ENCODE measurements at regions not wholly inside any gene's neighbourhood (a gene's known extent, or its start where the extent isn't known, plus 50 kb on each side); places are given as distances from the start of the nearest gene placed in this dataset.

- H3K4me1 Mint-ChIP-seq (ENCODE audit: low read depth, unreplicated experiment): peaks cover 20% of the 10 kb centered on the region
- TF ChIP-seq CTCF (IDR thresholded peaks at IDR 0.05; ENCODE audit: partially characterized antibody, unreplicated experiment): no peak
- H3K36me3 Mint-ChIP-seq (ENCODE audit: unreplicated experiment): no peaks in the 10 kb centered on the region
- no peaks in the 10 kb centered on the region for H3K27me3 Mint-ChIP-seq (ENCODE audit: unreplicated experiment)
- H3K9me3 Mint-ChIP-seq (ENCODE audit: unreplicated experiment): no peaks in the 10 kb centered on the region
- DNase-seq: no peak
- no peak overlapping the region for H3K4me3 Mint-ChIP-seq (ENCODE audit: unreplicated experiment)
- H3K27ac Mint-ChIP-seq (ENCODE audit: unreplicated experiment): no peak overlapping the region
These were observed 253.2 kb downstream of the TOMM20 start for GRCh38 chr1:234875328-234875952.

DNA sequence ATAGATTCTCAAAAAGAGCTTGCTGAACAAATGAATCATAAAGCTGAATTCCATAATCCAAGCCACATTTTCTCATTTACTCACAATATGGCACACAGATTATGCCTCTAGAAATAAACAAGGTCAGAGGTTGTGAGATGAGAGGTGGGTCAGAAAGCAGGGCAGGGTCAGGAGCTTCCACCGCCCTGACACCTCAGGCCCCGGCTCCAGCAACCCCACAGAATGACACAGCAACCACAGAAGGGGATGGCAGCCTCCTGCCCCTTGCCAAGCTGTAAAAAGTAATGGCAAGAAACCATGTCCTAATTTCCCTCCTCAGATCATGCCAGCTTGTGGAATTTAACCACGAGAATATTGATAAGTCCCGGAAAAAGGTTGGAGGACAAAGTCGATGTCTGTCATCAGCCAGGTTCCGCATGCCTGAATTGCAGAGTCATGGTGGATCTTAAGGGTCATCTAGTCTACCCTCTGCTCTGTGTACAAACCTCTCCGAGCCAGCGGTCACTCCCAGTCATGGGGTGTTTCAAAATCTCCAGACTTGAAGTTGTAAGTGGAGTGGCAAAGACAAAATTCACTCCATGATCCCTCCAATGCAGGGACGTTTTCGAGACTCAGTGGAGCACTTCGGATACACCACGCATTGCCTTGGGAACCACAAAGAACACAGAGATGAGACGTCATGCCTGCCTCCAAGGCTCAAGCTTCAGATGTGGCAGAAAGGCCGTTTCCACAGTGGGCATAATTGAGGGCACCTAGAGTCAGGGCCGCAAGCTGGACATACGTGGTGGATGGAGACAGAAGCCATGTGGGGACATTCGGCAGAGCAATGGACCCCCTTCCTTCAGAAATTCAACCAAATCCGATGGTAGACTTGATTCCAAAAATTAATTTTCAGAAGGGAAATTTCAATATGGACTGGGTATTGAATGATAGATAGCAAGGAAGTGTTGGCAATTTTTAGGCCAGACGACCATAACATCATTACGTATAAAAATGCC is 254.0 kb downstream of the TOMM20 start:
- Mint-ChIP-seq H3K27me3 (ENCODE audit: unreplicated experiment) (peaks cover under 1% of the 10 kb centered on the region), H3K27ac (ENCODE audit: unreplicated experiment) (no peak overlapping the region), H3K4me3 (ENCODE audit: unreplicated experiment) (no peak overlapping the region), H3K4me1 (ENCODE audit: low read depth, unreplicated experiment) (peaks cover 29% of the 10 kb centered on the region), H3K36me3 (ENCODE audit: unreplicated experiment) (no peaks in the 10 kb centered on the region), H3K9me3 (ENCODE audit: unreplicated experiment) (peaks cover 3% of the 10 kb centered on the region)
- no peak for DNase-seq
- no peak for TF ChIP-seq CTCF (IDR thresholded peaks at IDR 0.05; ENCODE audit: partially characterized antibody, unreplicated experiment)

GRCh38 chr1:234871710-234872271 is 256.8 kb downstream of the TOMM20 start:
- peaks cover 5% of the 10 kb centered on the region for H3K27me3 Mint-ChIP-seq (ENCODE audit: unreplicated experiment)
- H3K9me3 Mint-ChIP-seq (ENCODE audit: unreplicated experiment): peaks cover 6% of the 10 kb centered on the region
- H3K36me3 Mint-ChIP-seq (ENCODE audit: unreplicated experiment): no peaks in the 10 kb centered on the region
- peaks cover 37% of the 10 kb centered on the region for H3K4me1 Mint-ChIP-seq (ENCODE audit: low read depth, unreplicated experiment)
- H3K4me3 Mint-ChIP-seq (ENCODE audit: unreplicated experiment): no peak overlapping the region
- TF ChIP-seq CTCF (IDR thresholded peaks at IDR 0.05; ENCODE audit: partially characterized antibody, unreplicated experiment): no peak
- peak overlapping the region; percentile 23 for H3K27ac Mint-ChIP-seq (ENCODE audit: unreplicated experiment)
- no peak for DNase-seq

GRCh38 chr1:234871039-234871709 is 257.5 kb downstream of the TOMM20 start:
- H3K36me3 Mint-ChIP-seq (ENCODE audit: unreplicated experiment): no peaks in the 10 kb centered on the region
- peak overlapping the region; percentile 23 for H3K27ac Mint-ChIP-seq (ENCODE audit: unreplicated experiment)
- peaks cover 5% of the 10 kb centered on the region for H3K27me3 Mint-ChIP-seq (ENCODE audit: unreplicated experiment)
- H3K4me1 Mint-ChIP-seq (ENCODE audit: low read depth, unreplicated experiment): peaks cover 41% of the 10 kb centered on the region
- no peak for TF ChIP-seq CTCF (IDR thresholded peaks at IDR 0.05; ENCODE audit: partially characterized antibody, unreplicated experiment)
- H3K9me3 Mint-ChIP-seq (ENCODE audit: unreplicated experiment): peaks cover 9% of the 10 kb centered on the region
- DNase-seq: no peak
- no peak overlapping the region for H3K4me3 Mint-ChIP-seq (ENCODE audit: unreplicated experiment)
